Choroid plexus epithelial cell (primary cell): ENCODE measurements at regions not wholly inside any gene's neighbourhood (a gene's known extent, or its start where the extent isn't known, plus 50 kb on each side); places are given as distances from the start of the nearest gene placed in this dataset.

Experiments used
- DNase-seq: peaks from one replicate; pipeline ENCODE4 v3.0.0-alpha.2; 2010; ENCODE audit warnings: low read depth
- H3K4me3 ChIP-seq: 2 replicates; pipeline ENCODE4 v1.5.1; 2011; ENCODE audit warnings: low read depth, mild to moderate bottlenecking, control low read depth, low read length, moderate library complexity
- CTCF ChIP-seq: conservative IDR thresholded peaks from 2 replicates; pipeline ENCODE4 v1.5.1; 2011; ENCODE audit warnings: low read depth, mild to moderate bottlenecking, control low read depth, inconsistent platforms, low read length, moderate library complexity

GRCh38 chr14:87160989-87161388, 832.0 kb downstream of the GALC start:
- TF ChIP-seq CTCF, result no peak
- DNase-seq, result no peak

GRCh38 chr14:87158283-87158682, 834.7 kb downstream of the GALC start:
- TF ChIP-seq CTCF, result no peak

More at GRCh38 chr14:87160989-87161388, 832.0 kb downstream of the GALC start:
- H3K4me3 ChIP-seq, result no peak overlapping the region

GRCh38 chr14:87156878-87157277, 836.1 kb downstream of the GALC start:
- no peak for TF ChIP-seq CTCF
- no peak overlapping the region for H3K4me3 ChIP-seq
- no peak for DNase-seq

More at GRCh38 chr14:87158283-87158682, 834.7 kb downstream of the GALC start:
- no peak overlapping the region for H3K4me3 ChIP-seq
- no peak for DNase-seq

- DNase-seq, result no peak
- TF ChIP-seq CTCF, result no peak
- no peak overlapping the region for H3K4me3 ChIP-seq
Observed at GRCh38 chr14:87155856-87156488, 837.0 kb downstream of the GALC start.

GRCh38 chr14:87153901-87154300, 839.1 kb downstream of the GALC start:
- no peak for TF ChIP-seq CTCF
- no peak overlapping the region for H3K4me3 ChIP-seq
- DNase-seq, result no peak

GRCh38 chr14:87153391-87153790, 839.6 kb downstream of the GALC start:
- TF ChIP-seq CTCF, result no peak
- H3K4me3 ChIP-seq, result no peak overlapping the region
- DNase-seq, result no peak

GRCh38 chr14:87152693-87153092, 840.3 kb downstream of the GALC start:
- TF ChIP-seq CTCF, result no peak
- no peak overlapping the region for H3K4me3 ChIP-seq
- no peak for DNase-seq
